ENCODE measurements at regions not wholly inside any gene's neighbourhood (a gene's known extent, or its start where the extent isn't known, plus 50 kb on each side); places are given as distances from the start of the nearest gene placed in this dataset.

- Histone ChIP-seq H3K27ac (ENCODE audit: insufficient read length, low read depth, low read length) (no peak overlapping the region), H3K27me3 (ENCODE audit: insufficient read depth, low read length) (no peaks in the 10 kb centered on the region), H2BK20ac (ENCODE audit: low read depth, low read length, poor library complexity, severe bottlenecking) (no peak overlapping the region), H2AK5ac (ENCODE audit: insufficient read length, low read length) (no peak overlapping the region), H3K14ac (ENCODE audit: insufficient read depth, low read length) (no peak overlapping the region), H2AFZ (ENCODE audit: low read length) (no peak overlapping the region), H3K79me2 (ENCODE audit: insufficient read depth, low read length) (no peaks in the 10 kb centered on the region), H4K20me1 (ENCODE audit: control insufficient read depth, insufficient read depth, insufficient read length) (no peaks in the 10 kb centered on the region), H3K23me2 (ENCODE audit: insufficient read length, low read depth, low read length, poor library complexity, severe bottlenecking) (no peaks in the 10 kb centered on the region), H2BK120ac (ENCODE audit: low read depth, low read length, poor library complexity, severe bottlenecking) (no peak overlapping the region), H3K9ac (ENCODE audit: extremely low read depth, insufficient read length, low read length) (no peak overlapping the region), H3K4ac (ENCODE audit: low read depth, low read length) (no peak overlapping the region), H2BK15ac (ENCODE audit: low read depth, low read length) (no peak overlapping the region), H3K56ac (ENCODE audit: insufficient read length, low read depth, low read length) (no peak overlapping the region), H3K79me1 (ENCODE audit: insufficient read depth, low read depth, low read length, poor library complexity, severe bottlenecking) (no peaks in the 10 kb centered on the region), H3K23ac (ENCODE audit: insufficient read length, low read depth, low read length) (no peak overlapping the region), H2BK5ac (ENCODE audit: insufficient read length, low read length) (no peak overlapping the region), H3K4me2 (ENCODE audit: insufficient read depth, insufficient read length, low read length) (no peak overlapping the region), H4K91ac (ENCODE audit: insufficient read length, low read depth, low read length) (no peak overlapping the region), H4K5ac (ENCODE audit: insufficient read length, low read depth, low read length) (no peak overlapping the region), H3K9me3 (ENCODE audit: control insufficient read depth, low read depth, low read length) (no peaks in the 10 kb centered on the region), H3K4me1 (ENCODE audit: insufficient read depth, low read length) (no peaks in the 10 kb centered on the region), H3K18ac (ENCODE audit: insufficient read length, low read depth, low read length) (no peak overlapping the region), H2BK12ac (ENCODE audit: insufficient read length, low read depth, low read length) (no peak overlapping the region), H4K8ac (replicated peaks; ENCODE audit: insufficient read length, low read depth, low read length) (no peak overlapping the region), H3T11ph (ENCODE audit: low read length) (no peak overlapping the region)
- Mint-ChIP-seq H3K36me3 (ENCODE audit: insufficient read depth in 1 of 3, low read depth in 3 of 3) (no peaks in the 10 kb centered on the region), H3K27me3 (ENCODE audit: low read depth) (no peaks in the 10 kb centered on the region), H3K27ac (no peak overlapping the region), H3K4me3 (no peak overlapping the region), H3K4me1 (no peaks in the 10 kb centered on the region), H3K9me3 (no peaks in the 10 kb centered on the region)
- no peak for DNase-seq
- no CpG with 5 or more reads among the region's 2 CpGs for WGBS (ENCODE audit: extremely low coverage, insufficient read length, low lambda C conversion rate)
- TF ChIP-seq CTCF (conservative IDR thresholded peaks at IDR 0.05) = no peak
Observed at GRCh38 chr13:63629591-63629990, 2213.9 kb upstream of the PCDH20 start.
